HL-60 (cell line): ENCODE measurements at regions not wholly inside any gene's neighbourhood (a gene's known extent, or its start where the extent isn't known, plus 50 kb on each side); places are given as distances from the start of the nearest gene placed in this dataset.

Experiments
- DNase-seq, 2 experiments: peaks; one replicate each; pipeline ENCODE4 v3.0.0-alpha.2; 2010 to 2020; ENCODE audit warnings: low read depth in 1 of 2, low spot score in 1 of 2
- H3K27ac ChIP-seq: fragments of 250-450 bp; sonication (Bioruptor Pico); replicated peaks from 2 replicates; pipeline ENCODE4 v1.5.1; 2020; ENCODE audit warnings: mild to moderate bottlenecking, moderate library complexity
- H3K27me3 ChIP-seq: fragments of 250-450 bp; sonication (Bioruptor Pico); 2 replicates; pipeline ENCODE4 v1.5.1; 2021; ENCODE audit warnings: mild to moderate bottlenecking, moderate library complexity; ENCODE audit not compliant: insufficient read depth, poor library complexity, severe bottlenecking
- H3K4me3 ChIP-seq: replicated peaks from 2 replicates; pipeline ENCODE4 v1.5.1; 2011; ENCODE audit warnings: mild to moderate bottlenecking, control low read depth, low read length; ENCODE audit not compliant: insufficient read depth
- CTCF ChIP-seq: IDR thresholded peaks from one replicate; pipeline ENCODE4 v1.5.1; 2011; ENCODE audit warnings: low read length, control low read depth, inconsistent platforms; ENCODE audit not compliant: insufficient read depth
- GABPA ChIP-seq: IDR thresholded peaks from 2 replicates; pipeline ENCODE4 v1.6.1; 2012; ENCODE audit warnings: low read depth
- POLR2AphosphoS5 ChIP-seq: IDR thresholded peaks from 2 replicates; pipeline ENCODE4 v1.6.1; 2012; ENCODE audit warnings: low read depth
- REST ChIP-seq: IDR thresholded peaks from 2 replicates; pipeline ENCODE4 v1.6.1; 2012; ENCODE audit warnings: low read depth; ENCODE audit not compliant: insufficient replicate concordance
- SPI1 ChIP-seq: IDR thresholded peaks from 2 replicates; pipeline ENCODE4 v1.6.1; 2012; ENCODE audit warnings: low read depth, mild to moderate bottlenecking, borderline replicate concordance

GRCh38 chr3:23073724-23074305, 129.3 kb upstream of the UBE2E2 start:
- Histone ChIP-seq H3K4me3 (no peak overlapping the region), H3K27me3 (no peaks in the 10 kb centered on the region), H3K27ac (no peak overlapping the region)
- TF ChIP-seq POLR2AphosphoS5 = no peak
- TF ChIP-seq GABPA = no peak
- TF ChIP-seq CTCF = no peak
- TF ChIP-seq SPI1 = no peak
- TF ChIP-seq REST = no peak
- DNase-seq = no peak

GRCh38 chr3:23075496-23075895, 127.6 kb upstream of the UBE2E2 start:
- Histone ChIP-seq H3K4me3 (no peak overlapping the region), H3K27ac (no peak overlapping the region), H3K27me3 (no peaks in the 10 kb centered on the region)
- no peak for DNase-seq
- TF ChIP-seq CTCF (no peak), SPI1 (no peak), POLR2AphosphoS5 (no peak), GABPA (no peak), REST (no peak)

GRCh38 chr3:23076437-23076836, 126.7 kb upstream of the UBE2E2 start:
- no peak for TF ChIP-seq CTCF
- no peak for TF ChIP-seq SPI1
- no peak for TF ChIP-seq GABPA
- TF ChIP-seq POLR2AphosphoS5 = no peak
- no peak for TF ChIP-seq REST
- no peak overlapping the region for H3K4me3 ChIP-seq
- H3K27me3 ChIP-seq = no peaks in the 10 kb centered on the region
- H3K27ac ChIP-seq = no peak overlapping the region
- DNase-seq = no peak
